RPMI8226 (cell line): ENCODE measurements at regions not wholly inside any gene's neighbourhood (a gene's known extent, or its start where the extent isn't known, plus 50 kb on each side); places are given as distances from the start of the nearest gene placed in this dataset.

Source experiments
- DNase-seq: peaks from one replicate; pipeline ENCODE4 v3.0.0-alpha.2; 2015

GRCh38 chr5:4243479-4244264 is 648.0 kb downstream of the IRX1 start:
- no peak for DNase-seq

GRCh38 chr5:4244306-4244705 is 648.7 kb downstream of the IRX1 start:
- DNase-seq: no peak

DNA sequence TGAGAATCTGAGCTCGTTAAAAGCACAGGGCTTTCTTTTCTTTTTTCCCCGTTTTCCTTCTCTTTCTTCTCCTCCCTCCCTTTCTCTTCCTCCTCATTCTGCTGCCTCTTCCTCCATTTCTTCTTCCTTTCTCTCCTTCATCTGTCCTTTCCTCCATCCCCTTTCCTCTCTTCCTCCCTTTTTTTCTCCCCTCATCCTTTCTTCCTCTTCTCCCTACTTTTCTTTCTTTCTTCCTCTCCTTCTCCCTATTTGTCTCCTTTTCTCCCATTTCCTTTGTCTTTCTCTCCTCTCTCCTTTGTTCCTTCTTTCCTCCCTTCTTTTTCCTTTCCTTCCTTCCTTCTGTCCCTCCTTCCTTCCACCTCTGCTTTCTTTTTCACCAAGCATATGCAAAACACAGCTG is 649.4 kb downstream of the IRX1 start:
- no peak for DNase-seq

DNA sequence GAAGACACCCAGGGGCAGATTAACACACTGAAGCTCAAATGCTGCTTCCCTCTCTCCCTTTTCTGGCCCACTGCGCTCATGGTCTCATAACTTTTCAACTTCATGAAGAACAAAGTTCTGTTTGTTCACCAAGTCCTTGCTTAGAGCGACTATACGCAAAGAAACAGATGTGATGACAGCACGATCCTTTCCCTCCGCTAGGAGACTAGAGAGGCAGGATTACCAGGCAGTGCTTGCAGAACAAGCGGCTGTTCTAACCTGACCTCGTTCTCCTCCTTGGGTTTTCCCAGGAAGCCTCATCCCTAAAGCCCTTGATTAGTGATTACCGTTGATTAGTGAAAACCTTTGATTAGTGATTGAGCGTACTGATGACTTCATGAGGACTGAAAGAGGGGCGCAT is 649.9 kb downstream of the IRX1 start:
- DNase-seq: no peak

- DNase-seq: no peak
Measured at GRCh38 chr5:4246447-4246846, 650.8 kb downstream of the IRX1 start.

GRCh38 chr5:4250254-4250653 is 654.6 kb downstream of the IRX1 start:
- DNase-seq: no peak

DNA sequence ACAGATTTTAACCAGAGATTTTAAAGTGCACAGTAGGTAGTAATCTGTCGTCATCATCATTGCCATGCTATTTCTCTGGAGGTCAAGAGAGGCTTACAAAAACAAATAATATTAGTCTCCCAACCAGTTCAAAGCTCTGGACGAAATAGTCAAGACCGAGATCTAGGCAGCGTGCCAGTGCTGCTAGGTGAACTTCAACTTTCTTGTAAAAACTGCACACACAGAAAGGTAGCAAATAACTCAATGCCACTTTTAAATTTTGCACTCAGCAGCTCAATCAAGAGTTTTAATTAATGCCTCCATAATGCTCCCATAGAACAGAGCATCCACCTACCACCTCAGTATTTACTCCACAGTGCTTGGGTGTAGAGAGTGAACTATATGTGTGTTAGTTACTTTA is 656.8 kb downstream of the IRX1 start:
- peak; percentile 25 for DNase-seq

GRCh38 chr5:4254736-4255135 is 659.1 kb downstream of the IRX1 start:
- no peak for DNase-seq

DNA sequence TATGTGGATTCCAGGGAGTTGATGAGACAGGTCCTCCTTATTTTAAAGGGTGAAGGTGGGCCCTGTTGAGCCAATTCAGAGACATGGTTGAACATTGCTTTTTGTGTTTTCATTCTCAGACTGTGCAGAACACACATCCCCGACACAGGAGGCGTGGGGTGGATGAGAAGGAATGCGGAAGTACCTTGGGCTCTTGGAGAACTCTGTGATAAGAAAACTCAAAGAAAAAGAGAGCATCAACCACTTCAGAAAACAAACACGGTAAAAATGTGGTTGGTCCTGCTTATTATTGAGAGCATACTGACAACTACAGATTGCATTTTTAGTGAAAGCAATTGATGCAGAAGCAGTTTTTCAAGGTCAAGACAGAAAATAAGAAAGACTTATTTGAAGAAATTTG is 659.8 kb downstream of the IRX1 start:
- no peak for DNase-seq

GRCh38 chr5:4258170-4258569 is 662.5 kb downstream of the IRX1 start:
- peak; percentile 20 for DNase-seq

DNA sequence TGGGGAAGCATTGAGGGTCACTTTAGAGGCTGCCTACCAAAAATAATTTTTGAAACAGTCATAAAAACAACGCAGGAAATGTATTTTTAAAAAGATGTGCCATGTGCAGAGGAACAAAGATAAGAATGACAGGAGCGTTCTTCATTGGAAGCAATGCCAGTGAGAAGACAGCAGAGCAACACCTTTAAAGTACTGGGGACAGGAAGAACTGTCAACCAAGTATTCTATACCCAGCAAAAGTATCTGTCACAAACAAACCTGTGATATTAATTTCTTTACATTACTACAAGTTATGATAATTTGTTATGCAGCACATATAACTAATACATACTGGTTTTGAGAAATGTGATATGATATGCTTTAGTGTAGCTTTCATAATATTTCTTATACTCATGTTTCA is 675.6 kb downstream of the IRX1 start:
- DNase-seq: no peak

GRCh38 chr5:4275232-4275631 is 679.6 kb downstream of the IRX1 start:
- no peak for DNase-seq

DNA sequence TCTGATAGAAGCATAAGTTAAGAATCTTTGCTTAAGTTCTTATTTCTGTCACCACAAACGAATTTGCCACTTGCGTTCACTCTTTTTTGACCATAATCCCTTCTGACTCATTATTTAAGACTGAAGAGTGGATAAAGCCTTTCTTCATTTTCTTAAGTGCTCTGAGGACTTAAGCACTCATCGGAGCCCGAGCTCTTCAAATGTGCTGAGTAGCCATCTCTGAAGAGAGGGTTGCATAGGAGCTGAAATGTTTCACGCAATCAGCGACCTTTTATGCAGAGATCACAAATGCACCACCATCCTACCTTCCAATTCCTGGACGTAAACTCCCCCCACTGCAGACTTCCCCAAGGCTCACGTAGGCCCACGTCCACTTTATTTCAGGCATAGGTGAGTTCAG is 699.2 kb downstream of the IRX1 start:
- no peak for DNase-seq

GRCh38 chr5:4295663-4296339 is 700.2 kb downstream of the IRX1 start:
- DNase-seq: no peak

GRCh38 chr5:4306057-4306456 is 710.4 kb downstream of the IRX1 start:
- DNase-seq: no peak

- no peak for DNase-seq
Measured at GRCh38 chr5:4309026-4309425, 713.4 kb downstream of the IRX1 start.

GRCh38 chr5:4313138-4313537 is 717.5 kb downstream of the IRX1 start:
- no peak for DNase-seq

- DNase-seq: no peak
Measured at GRCh38 chr5:4319478-4320128, 724.0 kb downstream of the IRX1 start.

DNA sequence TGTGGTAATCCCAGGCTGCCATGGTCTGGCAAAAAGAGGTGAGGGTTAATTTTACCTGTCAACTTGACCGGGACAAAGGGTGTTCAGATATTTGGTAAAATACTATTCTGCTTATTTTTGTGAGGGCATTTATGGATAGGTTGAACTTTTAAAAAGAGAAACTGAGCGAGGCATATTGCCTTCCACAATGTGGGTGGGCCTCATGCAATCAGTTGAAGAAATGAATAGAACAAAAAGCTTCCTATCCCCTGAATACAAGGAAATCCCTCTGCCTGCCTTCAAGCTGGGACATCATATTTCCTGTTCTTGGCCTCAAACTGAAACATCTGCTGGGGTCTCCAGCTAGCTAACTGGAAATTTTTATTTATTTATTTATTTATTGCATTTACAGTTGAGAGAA is 734.7 kb downstream of the IRX1 start:
- DNase-seq: no peak

DNA sequence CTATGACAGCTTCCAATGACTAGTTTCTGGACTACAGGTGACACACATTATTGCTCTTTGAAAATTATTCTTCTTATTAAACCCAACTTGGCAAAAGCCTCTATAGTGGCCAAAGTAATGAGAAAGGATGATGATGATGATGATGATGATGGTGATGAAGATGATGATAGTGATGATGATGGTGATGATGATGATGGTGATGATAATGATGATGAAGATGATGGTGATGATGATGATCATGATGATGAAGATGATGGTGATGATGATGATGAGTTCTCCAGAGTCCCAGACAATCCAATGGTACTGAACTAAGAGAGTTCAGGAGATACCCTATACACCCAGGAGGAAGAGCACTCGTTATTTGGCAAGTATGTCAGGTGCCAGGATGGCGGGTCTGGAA is 739.4 kb downstream of the IRX1 start:
- no peak for DNase-seq

GRCh38 chr5:4337519-4337918 is 741.9 kb downstream of the IRX1 start:
- no peak for DNase-seq

DNA sequence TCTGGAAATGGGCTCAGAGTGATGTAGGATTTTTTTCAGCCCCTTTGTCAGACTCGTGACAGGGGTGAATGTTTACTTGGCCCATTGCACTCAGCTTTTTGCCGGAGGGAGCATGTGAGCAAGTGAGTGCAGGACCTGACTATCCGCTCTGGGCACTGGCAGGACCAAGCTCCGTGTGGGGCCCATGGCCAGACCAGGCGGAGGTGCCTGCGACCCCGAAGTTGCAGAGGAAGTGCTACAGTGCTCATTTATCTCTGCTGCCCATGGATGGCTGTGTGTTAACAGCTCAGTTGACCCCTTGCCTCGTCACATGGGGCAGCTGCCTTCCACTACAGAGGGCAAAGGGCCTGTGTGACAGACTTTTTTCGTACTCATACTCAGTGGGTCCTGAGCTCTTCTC is 744.3 kb downstream of the IRX1 start:
- DNase-seq: no peak

GRCh38 chr5:4345850-4346249 is 750.2 kb downstream of the IRX1 start:
- no peak for DNase-seq

DNA sequence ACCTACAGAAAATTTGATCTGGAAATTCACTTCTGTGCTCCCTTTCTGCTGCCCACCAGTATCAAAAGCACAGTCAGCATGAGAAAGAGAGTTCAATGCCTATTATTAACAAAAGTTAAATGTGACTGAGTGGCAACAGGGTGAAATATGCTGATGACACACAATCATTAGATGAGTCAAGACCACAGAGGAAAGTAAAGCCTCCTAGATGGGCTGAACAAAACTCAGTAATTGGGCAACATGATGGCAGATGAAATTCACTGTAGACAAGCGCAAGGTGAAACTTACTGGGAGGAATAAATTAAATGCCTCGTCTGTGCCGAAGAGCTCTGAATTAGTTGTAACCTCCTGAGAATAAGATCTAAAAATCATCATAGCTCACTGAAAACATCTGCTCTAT is 752.8 kb downstream of the IRX1 start:
- no peak for DNase-seq
